ENCODE measurements at regions not wholly inside any gene's neighbourhood (a gene's known extent, or its start where the extent isn't known, plus 50 kb on each side); places are given as distances from the start of the nearest gene placed in this dataset.

DNA sequence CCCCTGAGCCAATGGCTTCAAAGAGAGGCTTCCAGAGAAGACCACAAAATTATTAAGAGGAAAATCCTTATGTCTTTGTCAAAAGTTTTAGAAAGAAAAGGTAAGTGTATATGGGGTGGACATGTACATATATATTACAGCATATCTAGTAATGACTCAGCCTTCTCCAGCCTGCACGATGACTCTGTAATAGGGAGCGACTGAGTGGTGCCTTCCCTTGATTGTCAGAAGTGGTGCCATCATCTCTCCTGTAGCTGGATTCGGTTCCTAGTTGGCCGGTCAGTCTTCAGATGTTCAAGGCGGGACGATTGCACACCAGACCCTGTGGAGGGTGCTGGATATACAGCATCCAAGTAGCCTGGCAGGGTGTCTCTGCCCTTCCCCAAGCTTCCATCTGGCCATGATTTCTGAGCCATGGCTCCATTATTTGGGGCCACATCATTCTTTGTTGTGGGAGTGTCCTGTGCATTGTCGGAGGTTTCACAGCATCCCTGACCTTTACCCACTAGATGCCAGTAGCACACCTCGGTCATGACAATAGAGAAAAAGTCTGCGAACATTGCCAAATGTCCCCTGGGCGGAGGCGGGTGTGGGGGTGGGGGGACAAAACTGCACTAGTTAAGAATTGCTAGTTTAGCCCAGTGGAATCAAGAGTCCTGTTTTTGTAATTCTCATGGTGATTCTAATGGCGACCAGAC is 206.2 kb upstream of the KAZN start (continued):
- TF ChIP-seq MIER3 (CRISPR knock-in tag; IDR thresholded peaks at IDR 0.05; ENCODE audit: borderline replicate concordance) (no peak), SMAD9 (CRISPR knock-in tag; IDR thresholded peaks at IDR 0.05) (no peak), ZNF629 (CRISPR knock-in tag; conservative IDR thresholded peaks at IDR 0.05) (no peak), ZNF205 (CRISPR knock-in tag; IDR thresholded peaks at IDR 0.05) (no peak)

DNA sequence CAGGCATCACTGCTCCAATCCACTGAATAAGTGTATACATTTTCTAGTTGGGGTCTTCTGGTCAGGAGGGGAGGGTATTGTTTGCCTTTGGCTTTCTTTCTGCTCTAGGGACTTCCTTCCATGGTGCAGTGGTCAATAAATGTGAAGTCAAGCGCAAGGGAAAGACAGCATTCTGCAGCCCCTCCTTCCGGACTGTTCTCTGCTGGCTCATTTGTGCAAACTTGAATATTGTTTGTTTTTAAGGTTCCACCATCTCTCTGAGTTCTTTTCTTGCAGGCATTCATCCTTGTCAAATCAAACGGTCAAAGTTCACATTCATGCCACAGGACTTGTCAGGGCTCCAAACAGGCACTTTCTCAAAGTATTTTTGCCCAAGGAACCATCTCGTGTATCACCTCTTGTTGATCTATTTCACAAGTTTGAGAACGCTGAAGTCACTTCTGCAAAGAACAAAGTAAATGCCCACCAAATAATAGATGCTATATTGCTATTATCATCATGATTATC is 205.6 kb upstream of the KAZN start:
- Histone ChIP-seq H3K27me3 (ENCODE audit: control insufficient read depth in 1 of 2, insufficient read depth in 2 of 2, low read length in 2 of 2) (no peaks in the 10 kb centered on the region), H4K20me1 (ENCODE audit: insufficient read depth, low read length) (no peaks in the 10 kb centered on the region), H2AFZ (ENCODE audit: low read length) (no peak overlapping the region), H3K9me3 (ENCODE audit: low read length) (0 out of 2 replicates have a peak, but pooled peaks cover 5% of the 10 kb centered on the region), H3K79me2 (ENCODE audit: insufficient read depth, low read length) (no peaks in the 10 kb centered on the region), H3K4me1 (ENCODE audit: insufficient read depth, low read length) (no peaks in the 10 kb centered on the region), H3K4me2 (ENCODE audit: low read depth, low read length) (no peak overlapping the region), H3K36me3 (replicated peaks in 1 of 2; ENCODE audit: control insufficient read depth in 1 of 2, insufficient read depth in 2 of 2, low read length in 2 of 2) (no peaks in the 10 kb centered on the region), H3K27ac (ENCODE audit: extremely low read length, insufficient read depth, low read length) (no peak overlapping the region), H3K9ac (ENCODE audit: insufficient read depth, low read depth, low read length) (no peak overlapping the region), H3K4me3 (replicated peaks in 1 of 3; ENCODE audit: insufficient read depth in 1 of 3, low read depth in 2 of 3, low read length in 3 of 3) (no peak overlapping the region)
- ATAC-seq (no peak), FAIRE-seq (no peak), DNase-seq (ENCODE audit: low spot score) (no peak)
- in situ Hi-C loops (cut with HindIII; ENCODE audit: extremely low pct_ligation_motif_present, low pct_unique_long_range_greater_than_20kb), result no loop called here
- 15% methylated on average over 5 of the region's 5 CpGs for WGBS (ENCODE audit: low lambda C conversion rate)
- BruUV-seq (replicated peaks), result no TSS peak
- intact Hi-C loops (cut with micrococcal nuclease; ENCODE audit: unreplicated experiment), result no loop called here
- POLR2A ChIA-PET, result no interaction called here
- CTCF ChIA-PET (ENCODE audit: low intra/inter-chr PET ratio, low total read pairs), result no interaction called here
- TF ChIP-seq ZNF24 (IDR thresholded peaks at IDR 0.05) (no peak), ZNF224 (CRISPR knock-in tag; IDR thresholded peaks at IDR 0.05) (no peak), ZNF775 (CRISPR knock-in tag; IDR thresholded peaks at IDR 0.05; ENCODE audit: borderline replicate concordance) (no peak), NFE2 (CRISPR knock-in tag; IDR thresholded peaks at IDR 0.05) (no peak), ASH2L (IDR thresholded peaks at IDR 0.05; ENCODE audit: insufficient read length, low read depth, low read length) (no peak), ZBTB4 (CRISPR knock-in tag; IDR thresholded peaks at IDR 0.05; ENCODE audit: borderline replicate concordance) (no peak), ZNF382 (CRISPR knock-in tag; IDR thresholded peaks at IDR 0.05; ENCODE audit: borderline replicate concordance) (no peak), TFDP1 (CRISPR knock-in tag; IDR thresholded peaks at IDR 0.05; ENCODE audit: borderline replicate concordance) (no peak), SALL1 (CRISPR knock-in tag; IDR thresholded peaks at IDR 0.05) (no peak), ZNF552 (CRISPR knock-in tag; IDR thresholded peaks at IDR 0.05; ENCODE audit: borderline replicate concordance) (no peak)
- TF ChIP-seq, protein P1, sequence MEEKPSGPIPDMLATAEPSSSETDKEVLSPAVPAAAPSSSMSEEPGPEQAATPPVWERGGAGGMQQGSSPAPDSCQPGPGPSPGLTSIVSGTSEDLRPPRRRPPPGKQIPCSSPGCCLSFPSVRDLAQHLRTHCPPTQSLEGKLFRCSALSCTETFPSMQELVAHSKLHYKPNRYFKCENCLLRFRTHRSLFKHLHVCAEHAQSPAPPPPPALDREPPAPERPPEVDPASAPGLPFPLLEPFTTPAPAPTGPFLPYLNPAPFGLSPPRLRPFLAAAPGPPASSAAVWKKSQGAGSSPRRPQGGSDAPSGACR (CRISPR knock-in tag; IDR thresholded peaks at IDR 0.05), result no peak
- TF ChIP-seq, protein P2, sequence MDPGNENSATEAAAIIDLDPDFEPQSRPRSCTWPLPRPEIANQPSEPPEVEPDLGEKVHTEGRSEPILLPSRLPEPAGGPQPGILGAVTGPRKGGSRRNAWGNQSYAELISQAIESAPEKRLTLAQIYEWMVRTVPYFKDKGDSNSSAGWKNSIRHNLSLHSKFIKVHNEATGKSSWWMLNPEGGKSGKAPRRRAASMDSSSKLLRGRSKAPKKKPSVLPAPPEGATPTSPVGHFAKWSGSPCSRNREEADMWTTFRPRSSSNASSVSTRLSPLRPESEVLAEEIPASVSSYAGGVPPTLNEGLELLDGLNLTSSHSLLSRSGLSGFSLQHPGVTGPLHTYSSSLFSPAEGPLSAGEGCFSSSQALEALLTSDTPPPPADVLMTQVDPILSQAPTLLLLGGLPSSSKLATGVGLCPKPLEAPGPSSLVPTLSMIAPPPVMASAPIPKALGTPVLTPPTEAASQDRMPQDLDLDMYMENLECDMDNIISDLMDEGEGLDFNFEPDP (CRISPR knock-in tag; conservative IDR thresholded peaks at IDR 0.05), result no peak
